Mononuclear cell (primary cell): ENCODE measurements at regions not wholly inside any gene's neighbourhood (a gene's known extent, or its start where the extent isn't known, plus 50 kb on each side); places are given as distances from the start of the nearest gene placed in this dataset.

ENCODE experiments used
- H3K27me3 ChIP-seq: 2 replicates; pipeline ENCODE4 v1.6.0; 2011; ENCODE audit warnings: low read length, control low read depth; ENCODE audit not compliant: insufficient read depth
- H3K4me1 ChIP-seq: 2 replicates; pipeline ENCODE4 v1.5.1; 2011; ENCODE audit warnings: mild to moderate bottlenecking, low read length, control low read depth; ENCODE audit not compliant: insufficient read depth
- H3K4me3 ChIP-seq: 2 replicates; pipeline ENCODE4 v1.5.1; 2011; ENCODE audit warnings: mild to moderate bottlenecking, low read length, moderate library complexity
- H3K9me3 ChIP-seq: 2 replicates; pipeline ENCODE4 v1.5.1; 2011; ENCODE audit warnings: low read depth, mild to moderate bottlenecking, control low read depth, low read length

GRCh38 chr2:176525086-176525485, 255.8 kb downstream of the MTX2 start:
- H3K4me1 ChIP-seq, result no peaks in the 10 kb centered on the region
- H3K4me3 ChIP-seq, result no peak overlapping the region
- peaks cover 27% of the 10 kb centered on the region for H3K27me3 ChIP-seq
- no peaks in the 10 kb centered on the region for H3K9me3 ChIP-seq

GRCh38 chr2:176526995-176527901, 258.0 kb downstream of the MTX2 start:
- peaks cover 28% of the 10 kb centered on the region for H3K27me3 ChIP-seq
- H3K4me3 ChIP-seq, result no peak overlapping the region
- no peaks in the 10 kb centered on the region for H3K9me3 ChIP-seq
- no peaks in the 10 kb centered on the region for H3K4me1 ChIP-seq

GRCh38 chr2:176531608-176532007, 262.4 kb downstream of the MTX2 start:
- no peaks in the 10 kb centered on the region for H3K9me3 ChIP-seq
- H3K4me3 ChIP-seq, result no peak overlapping the region
- no peaks in the 10 kb centered on the region for H3K4me1 ChIP-seq
- H3K27me3 ChIP-seq, result peaks cover 26% of the 10 kb centered on the region

- Histone ChIP-seq H3K9me3 (no peaks in the 10 kb centered on the region), H3K27me3 (peaks cover 13% of the 10 kb centered on the region), H3K4me1 (no peaks in the 10 kb centered on the region), H3K4me3 (no peak overlapping the region)
These were observed 264.4 kb downstream of the MTX2 start for GRCh38 chr2:176533505-176534193.

- Histone ChIP-seq H3K9me3 (no peaks in the 10 kb centered on the region), H3K4me3 (no peak overlapping the region), H3K4me1 (no peaks in the 10 kb centered on the region), H3K27me3 (peaks cover 7% of the 10 kb centered on the region)
These were observed 265.7 kb downstream of the MTX2 start for GRCh38 chr2:176534798-176535466.

- H3K27me3 ChIP-seq, result peaks cover 7% of the 10 kb centered on the region
- H3K4me1 ChIP-seq, result no peaks in the 10 kb centered on the region
- H3K4me3 ChIP-seq, result no peak overlapping the region
- H3K9me3 ChIP-seq, result no peaks in the 10 kb centered on the region
These were observed 266.3 kb downstream of the MTX2 start for GRCh38 chr2:176535467-176536113.

- Histone ChIP-seq H3K27me3 (peaks cover 7% of the 10 kb centered on the region), H3K9me3 (no peaks in the 10 kb centered on the region), H3K4me3 (no peak overlapping the region), H3K4me1 (no peaks in the 10 kb centered on the region)
These were observed 267.3 kb downstream of the MTX2 start for GRCh38 chr2:176536439-176537133.

GRCh38 chr2:176537932-176538331, 268.7 kb downstream of the MTX2 start:
- Histone ChIP-seq H3K27me3 (peaks cover 3% of the 10 kb centered on the region), H3K9me3 (no peaks in the 10 kb centered on the region), H3K4me3 (no peak overlapping the region), H3K4me1 (no peaks in the 10 kb centered on the region)

GRCh38 chr2:176540995-176541394, 271.8 kb downstream of the MTX2 start:
- Histone ChIP-seq H3K27me3 (peaks cover 11% of the 10 kb centered on the region), H3K4me3 (no peak overlapping the region), H3K4me1 (no peaks in the 10 kb centered on the region), H3K9me3 (no peaks in the 10 kb centered on the region)

GRCh38 chr2:176542476-176542875, 273.2 kb downstream of the MTX2 start:
- Histone ChIP-seq H3K4me1 (no peaks in the 10 kb centered on the region), H3K4me3 (no peak overlapping the region), H3K9me3 (no peaks in the 10 kb centered on the region), H3K27me3 (peaks cover 11% of the 10 kb centered on the region)

GRCh38 chr2:176544557-176544956, 275.3 kb downstream of the MTX2 start:
- no peaks in the 10 kb centered on the region for H3K9me3 ChIP-seq
- H3K4me1 ChIP-seq, result no peaks in the 10 kb centered on the region
- H3K27me3 ChIP-seq, result peaks cover 20% of the 10 kb centered on the region
- no peak overlapping the region for H3K4me3 ChIP-seq

GRCh38 chr2:176544991-176545956, 276.0 kb downstream of the MTX2 start:
- Histone ChIP-seq H3K4me1 (no peaks in the 10 kb centered on the region), H3K4me3 (no peak overlapping the region), H3K9me3 (no peaks in the 10 kb centered on the region), H3K27me3 (peaks cover 26% of the 10 kb centered on the region)

- Histone ChIP-seq H3K27me3 (peaks cover 38% of the 10 kb centered on the region), H3K4me1 (no peaks in the 10 kb centered on the region), H3K9me3 (no peaks in the 10 kb centered on the region), H3K4me3 (no peak overlapping the region)
These were observed 277.3 kb downstream of the MTX2 start for GRCh38 chr2:176546550-176546949.
